ENCODE measurements at regions not wholly inside any gene's neighbourhood (a gene's known extent, or its start where the extent isn't known, plus 50 kb on each side); places are given as distances from the start of the nearest gene placed in this dataset.

GRCh38 chr14:97251491-97252155 is 454.4 kb downstream of the VRK1 start:
- Histone ChIP-seq H3K4me3 (peak overlapping the region in 4 of 10 experiments; percentile 0 to 24 (median 14); a peak in 6 of 20 replicates), H3K4me2 (peak overlapping the region; percentile 62 to 90 (median 79)), H3K9me3 (replicated peaks in 1 of 11) (peaks cover 0 to 11% (median 6%) of the 10 kb centered on the region in 11 experiments; a peak in 9 of 22 replicates)

GRCh38 chr14:97253756-97254155 is 456.6 kb downstream of the VRK1 start:
- TF ChIP-seq Cebpa-rat (IDR thresholded peaks at IDR 0.05) = no peak
- Histone ChIP-seq H4K20me1 (no peaks in the 10 kb centered on the region), H3K9ac (no peak overlapping the region), H3K4me2 (peak overlapping the region; percentile 35 to 90 (median 79); a peak in 20 of 22 replicates), H3K4me3 (no peak overlapping the region), H3K4me1 (peaks cover 29 to 53% (median 45%) of the 10 kb centered on the region in 10 experiments), H3K36me3 (no peaks in the 10 kb centered on the region), H3K27ac (peak overlapping the region in 1 of 11 experiments; percentile 65; a peak in 2 of 22 replicates), H3K9me3 (replicated peaks in 1 of 11) (peaks cover 0 to 11% (median 6%) of the 10 kb centered on the region in 11 experiments; a peak in 9 of 22 replicates), H3K27me3 (no peaks in the 10 kb centered on the region)

More at GRCh38 chr14:97251491-97252155, 454.4 kb downstream of the VRK1 start:
- Histone ChIP-seq H3K27ac (peak overlapping the region in 8 of 11 experiments; percentile 11 to 75 (median 54); a peak in 14 of 22 replicates), H3K36me3 (no peaks in the 10 kb centered on the region), H4K20me1 (no peaks in the 10 kb centered on the region), H3K27me3 (no peaks in the 10 kb centered on the region), H3K4me1 (peaks cover 29 to 53% (median 45%) of the 10 kb centered on the region in 10 experiments), H3K9ac (peak overlapping the region in 6 of 11 experiments; percentile 0 to 52 (median 30); a peak in 8 of 22 replicates)
- no peak for TF ChIP-seq Cebpa-rat (IDR thresholded peaks at IDR 0.05)

- Histone ChIP-seq H3K9ac (no peak overlapping the region), H3K9me3 (replicated peaks in 1 of 11) (peaks cover 0 to 6% (median 0%) of the 10 kb centered on the region in 11 experiments; a peak in 1 of 22 replicates), H3K4me1 (no peaks in the 10 kb centered on the region), H3K4me2 (no peak overlapping the region), H3K36me3 (no peaks in the 10 kb centered on the region), H3K27me3 (no peaks in the 10 kb centered on the region), H4K20me1 (no peaks in the 10 kb centered on the region), H3K27ac (no peak overlapping the region), H3K4me3 (no peak overlapping the region)
- TF ChIP-seq Cebpa-rat (IDR thresholded peaks at IDR 0.05) = no peak
Measured at GRCh38 chr14:97262336-97262735, 465.2 kb downstream of the VRK1 start.

GRCh38 chr14:97264516-97265230 is 467.5 kb downstream of the VRK1 start:
- no peaks in the 10 kb centered on the region for H3K36me3 ChIP-seq
- H3K4me2 ChIP-seq = no peak overlapping the region
- H3K9me3 ChIP-seq (replicated peaks in 1 of 11) = peaks cover 0 to 6% (median 0%) of the 10 kb centered on the region in 11 experiments; a peak in 2 of 22 replicates
- H3K4me1 ChIP-seq = no peaks in the 10 kb centered on the region
- H3K4me3 ChIP-seq = no peak overlapping the region
- H3K27ac ChIP-seq = no peak overlapping the region
- H3K9ac ChIP-seq = no peak overlapping the region
- TF ChIP-seq Cebpa-rat (IDR thresholded peaks at IDR 0.05) = no peak
- H3K27me3 ChIP-seq = no peaks in the 10 kb centered on the region
- no peaks in the 10 kb centered on the region for H4K20me1 ChIP-seq

- no peak overlapping the region for H3K9ac ChIP-seq
- no peaks in the 10 kb centered on the region for H4K20me1 ChIP-seq
- no peak overlapping the region for H3K4me2 ChIP-seq
- peaks cover 0 to 6% (median 0%) of the 10 kb centered on the region in 11 experiments; a peak in 1 of 22 replicates for H3K9me3 ChIP-seq (replicated peaks in 1 of 11)
- no peak overlapping the region for H3K27ac ChIP-seq
- no peak overlapping the region for H3K4me3 ChIP-seq
- H3K27me3 ChIP-seq = no peaks in the 10 kb centered on the region
- H3K36me3 ChIP-seq = no peaks in the 10 kb centered on the region
- no peaks in the 10 kb centered on the region for H3K4me1 ChIP-seq
- no peak for TF ChIP-seq Cebpa-rat (IDR thresholded peaks at IDR 0.05)
Measured at GRCh38 chr14:97266653-97267052, 469.5 kb downstream of the VRK1 start.

GRCh38 chr14:97267509-97267908 is 470.3 kb downstream of the VRK1 start:
- no peak for TF ChIP-seq Cebpa-rat (IDR thresholded peaks at IDR 0.05)
- no peaks in the 10 kb centered on the region; a peak in 1 of 22 replicates for H3K9me3 ChIP-seq (replicated peaks in 1 of 11)
- H3K4me2 ChIP-seq = no peak overlapping the region
- H3K4me3 ChIP-seq = no peak overlapping the region
- H3K27me3 ChIP-seq = no peaks in the 10 kb centered on the region
- H3K9ac ChIP-seq = no peak overlapping the region
- H4K20me1 ChIP-seq = no peaks in the 10 kb centered on the region
- H3K4me1 ChIP-seq = no peaks in the 10 kb centered on the region
- no peak overlapping the region for H3K27ac ChIP-seq
- no peaks in the 10 kb centered on the region for H3K36me3 ChIP-seq

- Histone ChIP-seq H3K27me3 (no peaks in the 10 kb centered on the region), H3K36me3 (no peaks in the 10 kb centered on the region), H3K9ac (no peak overlapping the region), H3K4me3 (no peak overlapping the region), H3K4me2 (no peak overlapping the region), H4K20me1 (no peaks in the 10 kb centered on the region), H3K9me3 (replicated peaks in 1 of 11) (no peaks in the 10 kb centered on the region; a peak in 1 of 22 replicates), H3K4me1 (no peaks in the 10 kb centered on the region), H3K27ac (no peak overlapping the region)
- TF ChIP-seq Cebpa-rat (IDR thresholded peaks at IDR 0.05) = no peak
Measured at GRCh38 chr14:97268097-97268496, 470.9 kb downstream of the VRK1 start.

- TF ChIP-seq Cebpa-rat (IDR thresholded peaks at IDR 0.05) = no peak
- Histone ChIP-seq H3K4me3 (no peak overlapping the region), H3K4me2 (no peak overlapping the region), H3K27me3 (0 out of 22 replicates have a peak, but pooled peaks cover 0 to 4% (median 0%) of the 10 kb centered on the region in 11 experiments), H4K20me1 (no peaks in the 10 kb centered on the region), H3K27ac (no peak overlapping the region), H3K9ac (no peak overlapping the region), H3K36me3 (no peaks in the 10 kb centered on the region), H3K9me3 (replicated peaks in 1 of 11) (no peaks in the 10 kb centered on the region; a peak in 1 of 22 replicates), H3K4me1 (peaks cover 0 to under 1% (median 0%) of the 10 kb centered on the region in 10 experiments; a peak in 2 of 20 replicates)
Measured at GRCh38 chr14:97270308-97270707, 473.1 kb downstream of the VRK1 start.

GRCh38 chr14:97271451-97271960 is 474.3 kb downstream of the VRK1 start:
- no peak overlapping the region for H3K4me2 ChIP-seq
- H3K27ac ChIP-seq = no peak overlapping the region
- no peaks in the 10 kb centered on the region for H4K20me1 ChIP-seq
- H3K4me3 ChIP-seq = no peak overlapping the region
- H3K36me3 ChIP-seq = no peaks in the 10 kb centered on the region
- no peaks in the 10 kb centered on the region; a peak in 1 of 22 replicates for H3K9me3 ChIP-seq (replicated peaks in 1 of 11)
- H3K9ac ChIP-seq = no peak overlapping the region
- H3K4me1 ChIP-seq = peaks cover 5 to 12% (median 10%) of the 10 kb centered on the region in 10 experiments
- TF ChIP-seq Cebpa-rat (IDR thresholded peaks at IDR 0.05) = no peak
- H3K27me3 ChIP-seq = 0 out of 22 replicates have a peak, but pooled peaks cover 0 to 4% (median 0%) of the 10 kb centered on the region in 11 experiments

All from BLaER1 treated with 17β-estradiol and CSF1 and Interleukin-3, amounts not matched to agents 10 nM and 100 nM (cell line).